H9 (cell line): ENCODE measurements at regions not wholly inside any gene's neighbourhood (a gene's known extent, or its start where the extent isn't known, plus 50 kb on each side); places are given as distances from the start of the nearest gene placed in this dataset.

ENCODE experiments used
- DNase-seq: peaks from one replicate; pipeline ENCODE4 v3.0.0-alpha.2; 2017
- H2AFZ ChIP-seq: one replicate; pipeline ENCODE4 v1.6.1; 2013; ENCODE audit warnings: mild to moderate bottlenecking, low read length, control low read depth, moderate library complexity
- H2AK5ac ChIP-seq: 2 replicates; pipeline ENCODE4 v1.6.1; 2013; ENCODE audit warnings: low read length, control low read depth, mixed read lengths; ENCODE audit not compliant: insufficient read length
- H2BK120ac ChIP-seq: one replicate; pipeline ENCODE4 v1.6.1; 2013; ENCODE audit warnings: low read depth, mild to moderate bottlenecking, low read length, control low read depth, inconsistent platforms; ENCODE audit not compliant: poor library complexity, severe bottlenecking
- H2BK12ac ChIP-seq: 2 replicates; pipeline ENCODE4 v1.6.1; 2013; ENCODE audit warnings: low read length, control low read depth, mixed read lengths, low read depth; ENCODE audit not compliant: insufficient read length
- H2BK15ac ChIP-seq: 2 replicates; pipeline ENCODE4 v1.6.1; 2013; ENCODE audit warnings: low read depth, low read length, control low read depth
- H2BK20ac ChIP-seq: one replicate; pipeline ENCODE4 v1.6.1; 2013; ENCODE audit warnings: low read depth, mild to moderate bottlenecking, low read length, control low read depth, inconsistent platforms; ENCODE audit not compliant: poor library complexity, severe bottlenecking
- H2BK5ac ChIP-seq: 2 replicates; pipeline ENCODE4 v1.6.1; 2013; ENCODE audit warnings: low read length, control low read depth, mixed read lengths; ENCODE audit not compliant: insufficient read length
- H3K14ac ChIP-seq: 2 replicates; pipeline ENCODE4 v1.6.1; 2013; ENCODE audit warnings: low read length, control low read depth; ENCODE audit not compliant: insufficient read depth
- H3K18ac ChIP-seq: 2 replicates; pipeline ENCODE4 v1.6.1; 2013; ENCODE audit warnings: low read depth, mild to moderate bottlenecking, mixed read lengths, low read length, control low read depth; ENCODE audit not compliant: insufficient read length
- H3K23ac ChIP-seq: 2 replicates; pipeline ENCODE4 v1.6.1; 2013; ENCODE audit warnings: low read length, control low read depth, mixed read lengths, low read depth; ENCODE audit not compliant: insufficient read length
- H3K23me2 ChIP-seq: 2 replicates; pipeline ENCODE4 v1.6.1; 2013; ENCODE audit warnings: low read depth, mild to moderate bottlenecking, mixed read lengths, low read length, control low read depth; ENCODE audit not compliant: insufficient read length, poor library complexity, severe bottlenecking
- H3K27ac ChIP-seq: 2 replicates; pipeline ENCODE4 v1.5.1; 2013; ENCODE audit warnings: low read length, control low read depth, mixed read lengths, low read depth; ENCODE audit not compliant: insufficient read length
- H3K27me3 ChIP-seq: 2 replicates; pipeline ENCODE4 v1.6.1; 2013; ENCODE audit warnings: low read length, control low read depth, inconsistent platforms; ENCODE audit not compliant: insufficient read depth
- H3K4ac ChIP-seq: 2 replicates; pipeline ENCODE4 v1.6.1; 2013; ENCODE audit warnings: low read depth, mild to moderate bottlenecking, control low read depth, inconsistent platforms, low read length, moderate library complexity
- H3K4me1 ChIP-seq: 2 replicates; pipeline ENCODE4 v1.6.1; 2013; ENCODE audit warnings: low read length, control low read depth, inconsistent platforms; ENCODE audit not compliant: insufficient read depth
- H3K4me2 ChIP-seq: 2 replicates; pipeline ENCODE4 v1.6.1; 2013; ENCODE audit warnings: low read length, control low read depth, mixed read lengths; ENCODE audit not compliant: insufficient read length, insufficient read depth
- H3K56ac ChIP-seq: 2 replicates; pipeline ENCODE4 v1.6.1; 2013; ENCODE audit warnings: low read depth, mild to moderate bottlenecking, mixed read lengths, low read length, control low read depth; ENCODE audit not compliant: insufficient read length
- H3K79me1 ChIP-seq: 2 replicates; pipeline ENCODE4 v1.6.1; 2013; ENCODE audit warnings: low read depth, mild to moderate bottlenecking, moderate library complexity, low read length, control low read depth, inconsistent platforms; ENCODE audit not compliant: insufficient read depth, poor library complexity, severe bottlenecking
- H3K79me2 ChIP-seq: 2 replicates; pipeline ENCODE4 v1.6.1; 2013; ENCODE audit warnings: low read length, control low read depth, inconsistent platforms; ENCODE audit not compliant: insufficient read depth
- H3K9ac ChIP-seq: 2 replicates; pipeline ENCODE4 v1.6.1; 2013; ENCODE audit warnings: low read length, control low read depth, mixed read lengths; ENCODE audit not compliant: insufficient read length; ENCODE audit errors: extremely low read depth
- H3K9me3 ChIP-seq: one replicate; pipeline ENCODE4 v1.6.1; 2013; ENCODE audit warnings: low read depth, low read length, inconsistent platforms; ENCODE audit not compliant: control insufficient read depth
- H3T11ph ChIP-seq: one replicate; pipeline ENCODE4 v1.6.1; 2013; ENCODE audit warnings: mild to moderate bottlenecking, low read length, control low read depth, inconsistent platforms
- H4K20me1 ChIP-seq: one replicate; pipeline ENCODE4 v1.6.1; 2013; ENCODE audit not compliant: control insufficient read depth, insufficient read length, insufficient read depth
- H4K5ac ChIP-seq: 2 replicates; pipeline ENCODE4 v1.6.1; 2013; ENCODE audit warnings: low read depth, mild to moderate bottlenecking, mixed read lengths, low read length, control low read depth; ENCODE audit not compliant: insufficient read length
- H4K8ac ChIP-seq: replicated peaks from 2 replicates; pipeline ENCODE4 v1.6.1; 2013; ENCODE audit warnings: low read length, control low read depth, mixed read lengths, low read depth; ENCODE audit not compliant: insufficient read length
- H4K91ac ChIP-seq: 2 replicates; pipeline ENCODE4 v1.6.1; 2013; ENCODE audit warnings: low read depth, mild to moderate bottlenecking, moderate library complexity, mixed read lengths, low read length, control low read depth; ENCODE audit not compliant: insufficient read length
- H3K27ac Mint-ChIP-seq, 3 experiments: 2 replicates in 2 of 3; 3 replicates in 1 of 3; pipeline ENCODE4 v1.8.0; 2020 to 2021; ENCODE audit warnings: mixed read lengths in 3 of 3, mild to moderate bottlenecking in 1 of 3, moderate library complexity in 1 of 3
- H3K27me3 Mint-ChIP-seq: 2 replicates; pipeline ENCODE4 v1.8.0; 2021; ENCODE audit warnings: low read depth, mild to moderate bottlenecking, moderate library complexity, mixed read lengths
- H3K36me3 Mint-ChIP-seq, 3 experiments: 2 replicates in 2 of 3; 3 replicates in 1 of 3; pipeline ENCODE4 v1.8.0; 2020 to 2021; ENCODE audit warnings: low read depth in 3 of 3, mixed read lengths in 3 of 3; ENCODE audit not compliant: insufficient read depth in 1 of 3
- H3K4me1 Mint-ChIP-seq, 2 experiments: 2 replicates each; pipeline ENCODE4 v1.8.0; 2020; ENCODE audit warnings: mixed read lengths in 2 of 2
- H3K4me3 Mint-ChIP-seq, 2 experiments: 2 replicates in 1 of 2; 3 replicates in 1 of 2; pipeline ENCODE4 v1.8.0; 2020 to 2021; ENCODE audit warnings: mild to moderate bottlenecking in 2 of 2, mixed read lengths in 2 of 2, moderate library complexity in 1 of 2
- H3K9me3 Mint-ChIP-seq, 2 experiments: 2 replicates in 1 of 2; 3 replicates in 1 of 2; pipeline ENCODE4 v1.8.0; 2020; ENCODE audit warnings: mild to moderate bottlenecking in 2 of 2, mixed read lengths in 2 of 2, moderate library complexity in 1 of 2
- WGBS: extraction: QIAGEN DNeasy Blood & Tissue Kit; methylation state at CpG from one replicate; pipeline ENCODE4 v1.1.7; 2013; ENCODE audit warnings: missing lambda C conversion rate, low lambda C conversion rate, mixed read lengths; ENCODE audit not compliant: insufficient read length; ENCODE audit errors: extremely low coverage; 5-methylcytosine and 5-hydroxymethylcytosine counted together
- TF ChIP-seq, protein P1 (sequence below): fragments of 200-600 bp; sonication (generic); conservative IDR thresholded peaks from 3 replicates; pipeline ENCODE4 v1.8.0; 2021; ENCODE audit warnings: antibody characterized with exemption, mild to moderate bottlenecking

DNA sequence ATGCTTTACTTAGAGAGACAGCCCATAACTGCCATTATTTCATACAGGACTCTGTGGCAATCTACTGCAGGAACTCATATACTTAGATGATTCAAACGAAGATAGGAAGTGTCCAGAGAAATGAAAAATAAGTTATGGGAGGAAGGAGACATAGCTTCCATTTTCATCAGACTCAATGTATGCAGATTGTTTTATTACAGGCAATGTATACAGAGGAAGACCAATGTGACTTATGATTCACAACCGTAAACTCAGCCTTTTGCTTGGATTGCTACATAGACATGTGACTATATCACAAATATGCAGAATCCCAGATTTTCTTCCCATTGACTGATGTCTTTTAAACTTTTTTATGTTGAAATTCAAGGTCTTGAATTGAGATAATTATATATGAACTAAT lies 793.4 kb downstream of the SATB2 start:
- Mint-ChIP-seq H3K27me3 (no peaks in the 10 kb centered on the region), H3K9me3 (no peaks in the 10 kb centered on the region), H3K4me1 (no peaks in the 10 kb centered on the region), H3K4me3 (no peak overlapping the region), H3K36me3 (no peaks in the 10 kb centered on the region), H3K27ac (no peak overlapping the region)
- Histone ChIP-seq H4K20me1 (no peaks in the 10 kb centered on the region), H3K27me3 (no peaks in the 10 kb centered on the region), H2BK20ac (no peak overlapping the region), H2BK12ac (no peak overlapping the region), H4K5ac (no peak overlapping the region), H3K14ac (no peak overlapping the region), H2BK5ac (no peak overlapping the region), H2AFZ (no peak overlapping the region), H3K23ac (no peak overlapping the region), H2BK120ac (no peak overlapping the region), H3K23me2 (no peaks in the 10 kb centered on the region), H3K79me1 (no peaks in the 10 kb centered on the region), H4K8ac (no peak overlapping the region), H3K4ac (no peak overlapping the region), H3K56ac (no peak overlapping the region), H3K4me2 (no peak overlapping the region), H3K18ac (no peak overlapping the region), H3K79me2 (no peaks in the 10 kb centered on the region), H4K91ac (no peak overlapping the region), H3K9me3 (no peaks in the 10 kb centered on the region), H3K4me1 (no peaks in the 10 kb centered on the region), H2AK5ac (no peak overlapping the region), H2BK15ac (no peak overlapping the region), H3K27ac (no peak overlapping the region), H3T11ph (no peak overlapping the region), H3K9ac (no peak overlapping the region)
- WGBS, result no CpG with 5 or more reads among the region's 2 CpGs
- TF ChIP-seq, protein P1, sequence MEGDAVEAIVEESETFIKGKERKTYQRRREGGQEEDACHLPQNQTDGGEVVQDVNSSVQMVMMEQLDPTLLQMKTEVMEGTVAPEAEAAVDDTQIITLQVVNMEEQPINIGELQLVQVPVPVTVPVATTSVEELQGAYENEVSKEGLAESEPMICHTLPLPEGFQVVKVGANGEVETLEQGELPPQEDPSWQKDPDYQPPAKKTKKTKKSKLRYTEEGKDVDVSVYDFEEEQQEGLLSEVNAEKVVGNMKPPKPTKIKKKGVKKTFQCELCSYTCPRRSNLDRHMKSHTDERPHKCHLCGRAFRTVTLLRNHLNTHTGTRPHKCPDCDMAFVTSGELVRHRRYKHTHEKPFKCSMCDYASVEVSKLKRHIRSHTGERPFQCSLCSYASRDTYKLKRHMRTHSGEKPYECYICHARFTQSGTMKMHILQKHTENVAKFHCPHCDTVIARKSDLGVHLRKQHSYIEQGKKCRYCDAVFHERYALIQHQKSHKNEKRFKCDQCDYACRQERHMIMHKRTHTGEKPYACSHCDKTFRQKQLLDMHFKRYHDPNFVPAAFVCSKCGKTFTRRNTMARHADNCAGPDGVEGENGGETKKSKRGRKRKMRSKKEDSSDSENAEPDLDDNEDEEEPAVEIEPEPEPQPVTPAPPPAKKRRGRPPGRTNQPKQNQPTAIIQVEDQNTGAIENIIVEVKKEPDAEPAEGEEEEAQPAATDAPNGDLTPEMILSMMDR, result no peak
- DNase-seq, result no peak
